Lower leg skin (tissue), 3 donors: ENCODE measurements at regions not wholly inside any gene's neighbourhood (a gene's known extent, or its start where the extent isn't known, plus 50 kb on each side); places are given as distances from the start of the nearest gene placed in this dataset.

Source experiments
- POLR2A ChIP-seq, 2 donors: fragments of 450-650 bp; IDR thresholded peaks; one replicate each; pipeline ENCODE4 v1.6.1; 2016 to 2017; ENCODE audit warnings: antibody characterized with exemption in 2 of 2, mild to moderate bottlenecking in 1 of 2, moderate library complexity in 1 of 2
- TF ChIP-seq, protein P1 (sequence below), 3 donors: fragments of 450-650 bp; IDR thresholded peaks; one replicate each; pipeline ENCODE4 v1.5.1; 2016; ENCODE audit warnings: antibody characterized with exemption in 3 of 3, mild to moderate bottlenecking in 3 of 3, moderate library complexity in 2 of 3

DNA sequence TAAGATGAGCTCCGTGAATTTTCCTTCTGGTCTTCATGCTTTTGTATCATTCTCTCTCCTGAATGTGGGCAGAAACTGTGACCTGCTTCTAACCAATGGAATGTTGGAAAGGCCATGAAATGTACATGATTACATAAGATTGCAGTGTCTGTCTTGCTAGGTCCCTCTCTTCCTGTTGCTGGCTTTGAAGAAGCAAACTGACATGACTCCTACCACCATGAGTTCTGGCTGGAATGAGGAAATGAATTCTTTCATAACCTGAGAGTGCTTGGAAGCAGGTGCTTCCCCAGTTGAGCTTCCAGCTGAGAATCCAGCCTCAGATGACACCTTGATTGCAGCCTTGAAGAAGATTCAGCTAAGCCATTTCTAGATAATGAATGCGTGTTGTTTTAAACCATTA lies 275.0 kb upstream of the MIR17HG start:
- TF ChIP-seq, protein P1, sequence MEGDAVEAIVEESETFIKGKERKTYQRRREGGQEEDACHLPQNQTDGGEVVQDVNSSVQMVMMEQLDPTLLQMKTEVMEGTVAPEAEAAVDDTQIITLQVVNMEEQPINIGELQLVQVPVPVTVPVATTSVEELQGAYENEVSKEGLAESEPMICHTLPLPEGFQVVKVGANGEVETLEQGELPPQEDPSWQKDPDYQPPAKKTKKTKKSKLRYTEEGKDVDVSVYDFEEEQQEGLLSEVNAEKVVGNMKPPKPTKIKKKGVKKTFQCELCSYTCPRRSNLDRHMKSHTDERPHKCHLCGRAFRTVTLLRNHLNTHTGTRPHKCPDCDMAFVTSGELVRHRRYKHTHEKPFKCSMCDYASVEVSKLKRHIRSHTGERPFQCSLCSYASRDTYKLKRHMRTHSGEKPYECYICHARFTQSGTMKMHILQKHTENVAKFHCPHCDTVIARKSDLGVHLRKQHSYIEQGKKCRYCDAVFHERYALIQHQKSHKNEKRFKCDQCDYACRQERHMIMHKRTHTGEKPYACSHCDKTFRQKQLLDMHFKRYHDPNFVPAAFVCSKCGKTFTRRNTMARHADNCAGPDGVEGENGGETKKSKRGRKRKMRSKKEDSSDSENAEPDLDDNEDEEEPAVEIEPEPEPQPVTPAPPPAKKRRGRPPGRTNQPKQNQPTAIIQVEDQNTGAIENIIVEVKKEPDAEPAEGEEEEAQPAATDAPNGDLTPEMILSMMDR (IDR thresholded peaks at IDR 0.05), result no peak
- no peak for TF ChIP-seq POLR2A (IDR thresholded peaks at IDR 0.05)
